ENCODE measurements at regions not wholly inside any gene's neighbourhood (a gene's known extent, or its start where the extent isn't known, plus 50 kb on each side); places are given as distances from the start of the nearest gene placed in this dataset.

DNA sequence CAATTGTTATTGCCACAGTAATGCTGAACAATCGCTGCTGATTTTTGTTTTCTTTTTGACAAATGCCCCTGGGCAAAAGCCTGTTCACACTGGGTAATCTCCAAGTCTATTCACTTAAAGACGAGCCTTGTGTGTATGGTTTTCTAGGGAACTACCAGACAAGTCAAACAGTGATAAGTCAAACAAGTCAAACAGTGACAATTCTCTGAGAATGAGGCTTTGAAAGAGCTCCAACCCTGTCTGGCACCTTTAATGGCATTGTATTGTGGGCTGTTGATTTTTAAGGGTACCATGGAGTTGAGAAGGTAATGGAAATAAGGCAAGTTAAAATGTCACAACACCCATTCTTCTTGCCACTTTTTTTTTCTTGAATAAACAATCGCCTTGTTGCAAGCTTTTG is 59.4 kb upstream of the TMC3 start:
- Histone ChIP-seq H3K4me2 (no peak overlapping the region), H3K9me3 (no peaks in the 10 kb centered on the region), H3K4me3 (no peak overlapping the region), H3K4me1 (no peaks in the 10 kb centered on the region), H3K27ac (no peak overlapping the region)
- ChIA-PET CTCF (interaction anchor here (0.6 kb wide), 1 partner anchor 13 kb away, joined by 3 read pairs; no protein-coding TSS in a partner anchor), POLR2A (no interaction called here)
- TF ChIP-seq RARB (CRISPR knock-in tag; IDR thresholded peaks at IDR 0.05) (no peak), KDM5A (IDR thresholded peaks at IDR 0.05) (no peak), MYC (IDR thresholded peaks at IDR 0.05; ENCODE audit: borderline replicate concordance, low read length) (no peak), CHD4 (IDR thresholded peaks at IDR 0.05; ENCODE audit: borderline replicate concordance) (no peak), NFE2L2 (conservative IDR thresholded peaks at IDR 0.05; ENCODE audit: low read length) (no peak), RAD21 (conservative IDR thresholded peaks at IDR 0.05 in 1 of 2, IDR thresholded peaks at IDR 0.05 in 1 of 2) (no peak), EHMT2 (IDR thresholded peaks at IDR 0.05; ENCODE audit: low read depth) (no peak), KDM1A (IDR thresholded peaks at IDR 0.05; ENCODE audit: low read depth) (no peak), ZSCAN20 (CRISPR knock-in tag; IDR thresholded peaks at IDR 0.05) (no peak)
- TF ChIP-seq, protein P1, sequence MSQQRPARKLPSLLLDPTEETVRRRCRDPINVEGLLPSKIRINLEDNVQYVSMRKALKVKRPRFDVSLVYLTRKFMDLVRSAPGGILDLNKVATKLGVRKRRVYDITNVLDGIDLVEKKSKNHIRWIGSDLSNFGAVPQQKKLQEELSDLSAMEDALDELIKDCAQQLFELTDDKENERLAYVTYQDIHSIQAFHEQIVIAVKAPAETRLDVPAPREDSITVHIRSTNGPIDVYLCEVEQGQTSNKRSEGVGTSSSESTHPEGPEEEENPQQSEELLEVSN (IDR thresholded peaks at IDR 0.05; ENCODE audit: borderline replicate concordance, low read depth), result no peak
- TF ChIP-seq, protein P2, sequence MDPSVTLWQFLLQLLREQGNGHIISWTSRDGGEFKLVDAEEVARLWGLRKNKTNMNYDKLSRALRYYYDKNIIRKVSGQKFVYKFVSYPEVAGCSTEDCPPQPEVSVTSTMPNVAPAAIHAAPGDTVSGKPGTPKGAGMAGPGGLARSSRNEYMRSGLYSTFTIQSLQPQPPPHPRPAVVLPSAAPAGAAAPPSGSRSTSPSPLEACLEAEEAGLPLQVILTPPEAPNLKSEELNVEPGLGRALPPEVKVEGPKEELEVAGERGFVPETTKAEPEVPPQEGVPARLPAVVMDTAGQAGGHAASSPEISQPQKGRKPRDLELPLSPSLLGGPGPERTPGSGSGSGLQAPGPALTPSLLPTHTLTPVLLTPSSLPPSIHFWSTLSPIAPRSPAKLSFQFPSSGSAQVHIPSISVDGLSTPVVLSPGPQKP (IDR thresholded peaks at IDR 0.05; ENCODE audit: low read depth, low read length), result no peak
- TF ChIP-seq, protein P3, sequence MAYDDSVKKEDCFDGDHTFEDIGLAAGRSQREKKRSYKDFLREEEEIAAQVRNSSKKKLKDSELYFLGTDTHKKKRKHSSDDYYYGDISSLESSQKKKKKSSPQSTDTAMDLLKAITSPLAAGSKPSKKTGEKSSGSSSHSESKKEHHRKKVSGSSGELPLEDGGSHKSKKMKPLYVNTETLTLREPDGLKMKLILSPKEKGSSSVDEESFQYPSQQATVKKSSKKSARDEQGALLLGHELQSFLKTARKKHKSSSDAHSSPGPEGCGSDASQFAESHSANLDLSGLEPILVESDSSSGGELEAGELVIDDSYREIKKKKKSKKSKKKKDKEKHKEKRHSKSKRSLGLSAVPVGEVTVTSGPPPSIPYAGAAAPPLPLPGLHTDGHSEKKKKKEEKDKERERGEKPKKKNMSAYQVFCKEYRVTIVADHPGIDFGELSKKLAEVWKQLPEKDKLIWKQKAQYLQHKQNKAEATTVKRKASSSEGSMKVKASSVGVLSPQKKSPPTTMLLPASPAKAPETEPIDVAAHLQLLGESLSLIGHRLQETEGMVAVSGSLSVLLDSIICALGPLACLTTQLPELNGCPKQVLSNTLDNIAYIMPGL (CRISPR knock-in tag; IDR thresholded peaks at IDR 0.05; ENCODE audit: borderline replicate concordance), result no peak
- ATAC-seq, result no peak
- 3% methylated on average over 3 of the region's 3 CpGs for WGBS (ENCODE audit: missing lambda C conversion rate)
- no peak for FAIRE-seq
- DNase-seq (ENCODE audit: low read depth in 1 of 2, low spot score in 1 of 2), result no peak

DNA sequence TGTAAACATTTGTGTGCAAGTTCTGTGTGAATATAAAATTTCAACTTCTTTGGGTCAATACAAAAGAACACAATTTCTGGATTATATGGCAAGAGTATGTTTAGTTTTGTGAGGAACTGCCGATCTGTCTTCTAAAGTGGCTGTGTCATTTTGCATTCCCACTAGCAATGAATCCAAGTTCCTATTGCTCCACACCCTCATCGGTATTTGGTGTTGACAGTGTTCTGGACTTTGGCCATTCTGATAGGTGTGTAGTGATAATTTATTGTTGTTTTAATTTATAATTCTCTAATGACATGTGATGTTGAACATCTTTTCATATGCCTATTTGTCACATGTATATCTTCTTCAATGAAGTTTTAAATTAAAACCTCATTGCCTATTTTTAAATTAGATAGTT is 58.2 kb upstream of the TMC3 start:
- TF ChIP-seq EHF (CRISPR knock-in tag; IDR thresholded peaks at IDR 0.05), result no peak
- TF ChIP-seq JUNB (IDR thresholded peaks at IDR 0.05), result no peak
- TF ChIP-seq CEBPB (IDR thresholded peaks at IDR 0.05), result no peak
- TF ChIP-seq, protein P4, sequence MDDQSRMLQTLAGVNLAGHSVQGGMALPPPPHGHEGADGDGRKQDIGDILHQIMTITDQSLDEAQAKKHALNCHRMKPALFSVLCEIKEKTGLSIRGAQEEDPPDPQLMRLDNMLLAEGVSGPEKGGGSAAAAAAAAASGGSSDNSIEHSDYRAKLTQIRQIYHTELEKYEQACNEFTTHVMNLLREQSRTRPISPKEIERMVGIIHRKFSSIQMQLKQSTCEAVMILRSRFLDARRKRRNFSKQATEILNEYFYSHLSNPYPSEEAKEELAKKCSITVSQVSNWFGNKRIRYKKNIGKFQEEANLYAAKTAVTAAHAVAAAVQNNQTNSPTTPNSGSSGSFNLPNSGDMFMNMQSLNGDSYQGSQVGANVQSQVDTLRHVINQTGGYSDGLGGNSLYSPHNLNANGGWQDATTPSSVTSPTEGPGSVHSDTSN (IDR thresholded peaks at IDR 0.05), result no peak
- TF ChIP-seq POLR2A (IDR thresholded peaks at IDR 0.05; ENCODE audit: low read length), result no peak
- TF ChIP-seq GATA3 (IDR thresholded peaks at IDR 0.05; ENCODE audit: borderline replicate concordance), result no peak
- no peak for TF ChIP-seq ESRRA (IDR thresholded peaks at IDR 0.05; ENCODE audit: borderline replicate concordance, low read length)
- TF ChIP-seq MAFK (IDR thresholded peaks at IDR 0.05; ENCODE audit: partially characterized antibody), result no peak
- no peak for TF ChIP-seq ZSCAN20 (CRISPR knock-in tag; IDR thresholded peaks at IDR 0.05)
- no peak for TF ChIP-seq EP300 (IDR thresholded peaks at IDR 0.05)
- TF ChIP-seq, protein P5, sequence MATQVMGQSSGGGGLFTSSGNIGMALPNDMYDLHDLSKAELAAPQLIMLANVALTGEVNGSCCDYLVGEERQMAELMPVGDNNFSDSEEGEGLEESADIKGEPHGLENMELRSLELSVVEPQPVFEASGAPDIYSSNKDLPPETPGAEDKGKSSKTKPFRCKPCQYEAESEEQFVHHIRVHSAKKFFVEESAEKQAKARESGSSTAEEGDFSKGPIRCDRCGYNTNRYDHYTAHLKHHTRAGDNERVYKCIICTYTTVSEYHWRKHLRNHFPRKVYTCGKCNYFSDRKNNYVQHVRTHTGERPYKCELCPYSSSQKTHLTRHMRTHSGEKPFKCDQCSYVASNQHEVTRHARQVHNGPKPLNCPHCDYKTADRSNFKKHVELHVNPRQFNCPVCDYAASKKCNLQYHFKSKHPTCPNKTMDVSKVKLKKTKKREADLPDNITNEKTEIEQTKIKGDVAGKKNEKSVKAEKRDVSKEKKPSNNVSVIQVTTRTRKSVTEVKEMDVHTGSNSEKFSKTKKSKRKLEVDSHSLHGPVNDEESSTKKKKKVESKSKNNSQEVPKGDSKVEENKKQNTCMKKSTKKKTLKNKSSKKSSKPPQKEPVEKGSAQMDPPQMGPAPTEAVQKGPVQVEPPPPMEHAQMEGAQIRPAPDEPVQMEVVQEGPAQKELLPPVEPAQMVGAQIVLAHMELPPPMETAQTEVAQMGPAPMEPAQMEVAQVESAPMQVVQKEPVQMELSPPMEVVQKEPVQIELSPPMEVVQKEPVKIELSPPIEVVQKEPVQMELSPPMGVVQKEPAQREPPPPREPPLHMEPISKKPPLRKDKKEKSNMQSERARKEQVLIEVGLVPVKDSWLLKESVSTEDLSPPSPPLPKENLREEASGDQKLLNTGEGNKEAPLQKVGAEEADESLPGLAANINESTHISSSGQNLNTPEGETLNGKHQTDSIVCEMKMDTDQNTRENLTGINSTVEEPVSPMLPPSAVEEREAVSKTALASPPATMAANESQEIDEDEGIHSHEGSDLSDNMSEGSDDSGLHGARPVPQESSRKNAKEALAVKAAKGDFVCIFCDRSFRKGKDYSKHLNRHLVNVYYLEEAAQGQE (IDR thresholded peaks at IDR 0.05), result no peak
- no peak for TF ChIP-seq RCOR1 (IDR thresholded peaks at IDR 0.05; ENCODE audit: low read depth, low read length)
- TF ChIP-seq, protein P6, sequence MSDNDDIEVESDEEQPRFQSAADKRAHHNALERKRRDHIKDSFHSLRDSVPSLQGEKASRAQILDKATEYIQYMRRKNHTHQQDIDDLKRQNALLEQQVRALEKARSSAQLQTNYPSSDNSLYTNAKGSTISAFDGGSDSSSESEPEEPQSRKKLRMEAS (IDR thresholded peaks at IDR 0.05), result no peak
- TF ChIP-seq, protein P7, sequence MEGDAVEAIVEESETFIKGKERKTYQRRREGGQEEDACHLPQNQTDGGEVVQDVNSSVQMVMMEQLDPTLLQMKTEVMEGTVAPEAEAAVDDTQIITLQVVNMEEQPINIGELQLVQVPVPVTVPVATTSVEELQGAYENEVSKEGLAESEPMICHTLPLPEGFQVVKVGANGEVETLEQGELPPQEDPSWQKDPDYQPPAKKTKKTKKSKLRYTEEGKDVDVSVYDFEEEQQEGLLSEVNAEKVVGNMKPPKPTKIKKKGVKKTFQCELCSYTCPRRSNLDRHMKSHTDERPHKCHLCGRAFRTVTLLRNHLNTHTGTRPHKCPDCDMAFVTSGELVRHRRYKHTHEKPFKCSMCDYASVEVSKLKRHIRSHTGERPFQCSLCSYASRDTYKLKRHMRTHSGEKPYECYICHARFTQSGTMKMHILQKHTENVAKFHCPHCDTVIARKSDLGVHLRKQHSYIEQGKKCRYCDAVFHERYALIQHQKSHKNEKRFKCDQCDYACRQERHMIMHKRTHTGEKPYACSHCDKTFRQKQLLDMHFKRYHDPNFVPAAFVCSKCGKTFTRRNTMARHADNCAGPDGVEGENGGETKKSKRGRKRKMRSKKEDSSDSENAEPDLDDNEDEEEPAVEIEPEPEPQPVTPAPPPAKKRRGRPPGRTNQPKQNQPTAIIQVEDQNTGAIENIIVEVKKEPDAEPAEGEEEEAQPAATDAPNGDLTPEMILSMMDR (IDR thresholded peaks at IDR 0.05), result no peak
- TF ChIP-seq RFX5 (IDR thresholded peaks at IDR 0.05), result no peak
- no peak for TF ChIP-seq HOXB13 (CRISPR knock-in tag; IDR thresholded peaks at IDR 0.05; ENCODE audit: low read depth)
- no peaks in the 10 kb centered on the region for H3K9me3 ChIP-seq
- ChIA-PET CTCF (no interaction called here), POLR2A (no interaction called here)
- no peak for DNase-seq (ENCODE audit: low read depth in 1 of 2, low spot score in 1 of 2)
- H3K4me3 ChIP-seq, result no peak overlapping the region
- no peaks in the 10 kb centered on the region for H3K4me1 ChIP-seq
- no peak overlapping the region for H3K4me2 ChIP-seq
- ATAC-seq, result no peak
- H3K27ac ChIP-seq, result no peak overlapping the region
- no peak for FAIRE-seq
- 24% methylated on average over 2 of the region's 2 CpGs for whole genome bisulfite sequencing (ENCODE audit: missing lambda C conversion rate)

All from A549 (cell line).